ENCODE measurements at regions not wholly inside any gene's neighbourhood (a gene's known extent, or its start where the extent isn't known, plus 50 kb on each side); places are given as distances from the start of the nearest gene placed in this dataset.

- Histone ChIP-seq H3K9me3 (no peaks in the 10 kb centered on the region), H3K4me1 (no peaks in the 10 kb centered on the region), H3K4me3 (no peak overlapping the region), H3K27ac (no peak overlapping the region), H3K27me3 (peaks cover 8% of the 10 kb centered on the region), H3K36me3 (no peaks in the 10 kb centered on the region)
- 82% methylated on average over 22 of the region's 27 CpGs for WGBS
- no peak for DNase-seq (ENCODE audit: low spot score in 2 of 2)
- no peak for TF ChIP-seq EP300 (IDR thresholded peaks at IDR 0.05)
- no peak for TF ChIP-seq POLR2A (IDR thresholded peaks at IDR 0.05)
- TF ChIP-seq POLR2AphosphoS5 (IDR thresholded peaks at IDR 0.05): no peak
- no peak for TF ChIP-seq CTCF (IDR thresholded peaks at IDR 0.05)
These were observed 149.6 kb upstream of the CIBAR2 start for GRCh38 chr16:85261657-85262557.

GRCh38 chr16:85262558-85263238 is 150.4 kb upstream of the CIBAR2 start:
- no peak overlapping the region for H3K27ac ChIP-seq
- peaks cover 8% of the 10 kb centered on the region for H3K27me3 ChIP-seq
- DNase-seq (ENCODE audit: low spot score in 2 of 2): no peak
- H3K4me3 ChIP-seq: no peak overlapping the region
- 84% methylated on average over 22 of the region's 22 CpGs for WGBS
- H3K9me3 ChIP-seq: no peaks in the 10 kb centered on the region
- TF ChIP-seq CTCF (IDR thresholded peaks at IDR 0.05): no peak
- TF ChIP-seq POLR2A (IDR thresholded peaks at IDR 0.05): no peak
- TF ChIP-seq POLR2AphosphoS5 (IDR thresholded peaks at IDR 0.05): no peak
- no peak for TF ChIP-seq EP300 (IDR thresholded peaks at IDR 0.05)
- H3K4me1 ChIP-seq: no peaks in the 10 kb centered on the region
- no peaks in the 10 kb centered on the region for H3K36me3 ChIP-seq

GRCh38 chr16:85263239-85263585 is 150.9 kb upstream of the CIBAR2 start:
- H3K4me3 ChIP-seq: no peak overlapping the region
- peaks cover 8% of the 10 kb centered on the region for H3K27me3 ChIP-seq
- no peaks in the 10 kb centered on the region for H3K9me3 ChIP-seq
- no peaks in the 10 kb centered on the region for H3K36me3 ChIP-seq
- H3K4me1 ChIP-seq: no peaks in the 10 kb centered on the region
- no peak for DNase-seq (ENCODE audit: low spot score in 2 of 2)
- no peak overlapping the region for H3K27ac ChIP-seq
- TF ChIP-seq POLR2AphosphoS5 (IDR thresholded peaks at IDR 0.05) (no peak), CTCF (IDR thresholded peaks at IDR 0.05) (no peak)
- WGBS: 91% methylated on average over 6 of the region's 6 CpGs

- DNase-seq (ENCODE audit: low spot score in 2 of 2): no peak
- Histone ChIP-seq H3K9me3 (no peaks in the 10 kb centered on the region), H3K27ac (no peak overlapping the region), H3K27me3 (peaks cover 3% of the 10 kb centered on the region), H3K4me1 (no peaks in the 10 kb centered on the region), H3K4me3 (no peak overlapping the region), H3K36me3 (no peaks in the 10 kb centered on the region)
- WGBS: 91% methylated on average over 14 of the region's 15 CpGs
- TF ChIP-seq POLR2AphosphoS5 (IDR thresholded peaks at IDR 0.05) (no peak), POLR2A (IDR thresholded peaks at IDR 0.05) (no peak), EP300 (IDR thresholded peaks at IDR 0.05) (no peak), CTCF (IDR thresholded peaks at IDR 0.05) (no peak)
These were observed 152.5 kb upstream of the CIBAR2 start for GRCh38 chr16:85264752-85265151.

- peaks cover 3% of the 10 kb centered on the region for H3K27me3 ChIP-seq
- no peak overlapping the region for H3K4me3 ChIP-seq
- no peaks in the 10 kb centered on the region for H3K36me3 ChIP-seq
- H3K4me1 ChIP-seq: no peaks in the 10 kb centered on the region
- no peaks in the 10 kb centered on the region for H3K9me3 ChIP-seq
- 87% methylated on average over 9 of the region's 13 CpGs for WGBS
- TF ChIP-seq POLR2AphosphoS5 (IDR thresholded peaks at IDR 0.05) (no peak), CTCF (IDR thresholded peaks at IDR 0.05) (no peak), EP300 (IDR thresholded peaks at IDR 0.05) (no peak), POLR2A (IDR thresholded peaks at IDR 0.05) (no peak)
- H3K27ac ChIP-seq: no peak overlapping the region
- no peak for DNase-seq (ENCODE audit: low spot score in 2 of 2)
These were observed 153.0 kb upstream of the CIBAR2 start for GRCh38 chr16:85265161-85265784.
